Mesenchymal stem cell (in vitro differentiated cells and primary cell): ENCODE measurements at regions not wholly inside any gene's neighbourhood (a gene's known extent, or its start where the extent isn't known, plus 50 kb on each side); places are given as distances from the start of the nearest gene placed in this dataset.
A peak's percentile ranks its signal among the peaks of the same experiment; 100 is the strongest.

Source experiments
- DNase-seq: peaks from one replicate; pipeline ENCODE4 v3.0.0-alpha.2; 2013
- H2AFZ ChIP-seq: one replicate; pipeline ENCODE4 v1.6.1; 2013; ENCODE audit warnings: low read depth, mild to moderate bottlenecking, control low read depth, inconsistent platforms, low read length, moderate library complexity
- H2AK5ac ChIP-seq: 2 replicates; pipeline ENCODE4 v1.6.1; 2013; ENCODE audit warnings: low read length, moderate library complexity, mild to moderate bottlenecking, inconsistent platforms; ENCODE audit not compliant: severe bottlenecking
- H2BK120ac ChIP-seq: one replicate; pipeline ENCODE4 v1.6.1; 2013; ENCODE audit warnings: low read depth, mild to moderate bottlenecking, inconsistent platforms, low read length, moderate library complexity
- H2BK12ac ChIP-seq, 2 experiments: one replicate each; pipeline ENCODE4 v1.6.1; 2013; ENCODE audit warnings: inconsistent platforms in 2 of 2, low read length in 2 of 2, mild to moderate bottlenecking in 2 of 2, moderate library complexity in 2 of 2, control low read depth in 1 of 2
- H2BK15ac ChIP-seq: one replicate; pipeline ENCODE4 v1.6.1; 2013; ENCODE audit warnings: mild to moderate bottlenecking, low read depth, inconsistent platforms; ENCODE audit not compliant: poor library complexity, severe bottlenecking
- H2BK5ac ChIP-seq: 2 replicates; pipeline ENCODE4 v1.6.1; 2013; ENCODE audit warnings: low read depth, mild to moderate bottlenecking, low read length, control low read depth, inconsistent platforms; ENCODE audit not compliant: poor library complexity, severe bottlenecking
- H3K14ac ChIP-seq, 2 experiments: one replicate each; pipeline ENCODE4 v1.6.1; 2013; ENCODE audit warnings: inconsistent platforms in 2 of 2, low read length in 2 of 2, control low read depth in 1 of 2, mild to moderate bottlenecking in 1 of 2, moderate library complexity in 1 of 2
- H3K18ac ChIP-seq, 2 experiments: one replicate each; pipeline ENCODE4 v1.6.1; 2013; ENCODE audit warnings: inconsistent platforms in 2 of 2, low read length in 2 of 2, control low read depth in 1 of 2, low read depth in 1 of 2, mild to moderate bottlenecking in 1 of 2
- H3K23ac ChIP-seq, 2 experiments: one replicate each; pipeline ENCODE4 v1.6.1; 2013; ENCODE audit warnings: inconsistent platforms in 2 of 2, low read length in 2 of 2, mild to moderate bottlenecking in 2 of 2, moderate library complexity in 2 of 2, control low read depth in 1 of 2
- H3K27ac ChIP-seq: 2 replicates; pipeline ENCODE4 v1.5.1; 2013; ENCODE audit warnings: mild to moderate bottlenecking, moderate library complexity, low read length, control low read depth, inconsistent platforms; ENCODE audit not compliant: poor library complexity, severe bottlenecking
- H3K27me3 ChIP-seq, 2 experiments: 2 replicates each; pipeline versions ENCODE4 v1.6.1 to v1.7.0; 2013; ENCODE audit warnings: low read length in 2 of 2, mild to moderate bottlenecking in 2 of 2, moderate library complexity in 2 of 2, control low read depth in 1 of 2, inconsistent platforms in 1 of 2; ENCODE audit not compliant: control insufficient read depth in 1 of 2, insufficient read depth in 1 of 2
- H3K36me3 ChIP-seq, 2 experiments: 2 replicates each; pipeline versions ENCODE4 v1.6.1 to v1.7.0; 2013; ENCODE audit warnings: low read length in 2 of 2, control low read depth in 1 of 2, inconsistent platforms in 1 of 2, low read depth in 1 of 2, mild to moderate bottlenecking in 1 of 2; ENCODE audit not compliant: insufficient read depth in 2 of 2, control insufficient read depth in 1 of 2
- H3K4ac ChIP-seq, 2 experiments: one replicate each; pipeline ENCODE4 v1.6.1; 2013; ENCODE audit warnings: inconsistent platforms in 2 of 2, low read length in 2 of 2, mild to moderate bottlenecking in 2 of 2, moderate library complexity in 2 of 2, control low read depth in 1 of 2, low read depth in 1 of 2
- H3K4me1 ChIP-seq: 2 replicates; pipeline ENCODE4 v1.6.1; 2013; ENCODE audit warnings: low read depth, low read length, control low read depth; ENCODE audit not compliant: control insufficient read depth, insufficient read depth
- H3K4me2 ChIP-seq: 2 replicates; pipeline ENCODE4 v1.6.1; 2013; ENCODE audit warnings: low read length, mild to moderate bottlenecking, inconsistent platforms; ENCODE audit not compliant: poor library complexity, severe bottlenecking
- H3K4me3 ChIP-seq, 2 experiments: 2 replicates each; pipeline versions ENCODE4 v1.5.1 to v1.7.0; 2013; ENCODE audit warnings: low read length in 2 of 2, mild to moderate bottlenecking in 2 of 2, control low read depth in 1 of 2, low read depth in 1 of 2; ENCODE audit not compliant: insufficient read depth in 1 of 2
- H3K79me1 ChIP-seq: replicated peaks from 2 replicates; pipeline ENCODE4 v1.6.1; 2013; ENCODE audit warnings: mild to moderate bottlenecking, control low read depth, low read length, inconsistent platforms; ENCODE audit not compliant: poor library complexity, severe bottlenecking
- H3K9ac ChIP-seq: 2 replicates; pipeline ENCODE4 v1.7.0; 2013; ENCODE audit warnings: mild to moderate bottlenecking, low read length, moderate library complexity
- H3K9me3 ChIP-seq: 2 replicates; pipeline ENCODE4 v1.7.0; 2013; ENCODE audit warnings: mild to moderate bottlenecking, low read length; ENCODE audit not compliant: control insufficient read depth
- H4K8ac ChIP-seq: one replicate; pipeline ENCODE4 v1.6.1; 2013; ENCODE audit warnings: inconsistent platforms, mild to moderate bottlenecking, low read length, moderate library complexity
- H4K91ac ChIP-seq: one replicate; pipeline ENCODE4 v1.6.1; 2013; ENCODE audit warnings: mild to moderate bottlenecking, low read length, inconsistent platforms
- WGBS: methylation state at CpG from one replicate; pipeline ENCODE4 v1.1.7; 2013; ENCODE audit warnings: mixed read lengths; 5-methylcytosine and 5-hydroxymethylcytosine counted together

DNA sequence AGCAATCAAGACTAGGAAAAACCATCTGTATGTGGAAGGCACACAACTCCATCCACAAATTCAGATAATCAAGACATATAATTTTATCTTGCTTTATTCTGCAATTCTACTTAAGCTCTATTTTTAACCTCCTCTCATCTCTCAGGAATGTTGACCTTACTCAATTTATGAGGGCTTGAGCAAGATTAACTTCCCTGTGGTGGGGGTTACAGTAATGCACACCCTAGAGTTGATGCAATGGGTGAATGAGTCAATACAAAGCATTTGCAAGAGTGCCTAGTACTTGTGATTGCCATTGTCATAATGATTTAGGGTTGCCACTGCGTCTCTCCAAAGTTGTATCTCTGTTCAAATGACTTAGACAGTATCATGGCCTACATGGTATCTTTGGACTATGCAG is 1598.4 kb upstream of the TMEM132C start:
- H2BK120ac ChIP-seq: no peak overlapping the region

DNA sequence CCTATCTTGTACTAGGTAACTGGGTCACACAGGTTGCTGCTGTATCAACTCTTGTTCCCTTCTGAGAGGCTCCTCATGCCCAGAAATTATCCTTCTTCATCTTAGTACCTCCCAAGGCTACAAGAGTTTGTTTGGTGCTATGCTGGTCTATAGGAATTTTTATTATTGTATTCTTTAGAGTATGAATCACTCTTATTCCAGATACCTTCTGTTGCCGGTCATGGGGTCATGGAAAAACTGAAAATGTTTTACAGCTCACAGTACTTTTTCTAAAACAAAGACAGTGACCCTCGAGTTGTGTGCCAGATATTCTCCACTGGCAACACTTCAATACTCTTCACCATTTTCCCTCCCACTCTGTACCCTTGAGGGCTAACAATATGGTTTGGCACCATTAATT is 1598.0 kb upstream of the TMEM132C start:
- Histone ChIP-seq H3K4me3 (peak overlapping the region in 1 of 2 experiments; percentile 46), H4K8ac (no peak overlapping the region), H3K36me3 (no peaks in the 10 kb centered on the region), H3K79me1 (no peaks in the 10 kb centered on the region), H3K27ac (no peak overlapping the region), H2BK12ac (no peak overlapping the region), H3K14ac (no peak overlapping the region), H2AK5ac (no peak overlapping the region), H3K27me3 (no peaks in the 10 kb centered on the region), H3K18ac (no peak overlapping the region), H2AFZ (no peak overlapping the region), H3K4me2 (no peak overlapping the region), H3K4me1 (no peaks in the 10 kb centered on the region), H3K4ac (no peak overlapping the region), H2BK120ac (no peak overlapping the region), H3K9me3 (no peaks in the 10 kb centered on the region), H3K23ac (no peak overlapping the region), H3K9ac (peak overlapping the region; percentile 59), H4K91ac (no peak overlapping the region), H2BK15ac (no peak overlapping the region), H2BK5ac (no peak overlapping the region)
- no peak for DNase-seq
- WGBS: 36% methylated on average over 2 of the region's 2 CpGs

More for the DNA sequence above, 1598.4 kb upstream of the TMEM132C start:
- H2BK12ac ChIP-seq: no peak overlapping the region
- no peak overlapping the region for H3K23ac ChIP-seq
- no peak overlapping the region for H3K27ac ChIP-seq
- no peaks in the 10 kb centered on the region for H3K4me1 ChIP-seq
- H3K9ac ChIP-seq: peak overlapping the region; percentile 78
- DNase-seq: no peak
- H2BK15ac ChIP-seq: no peak overlapping the region
- H3K4ac ChIP-seq: no peak overlapping the region
- H3K9me3 ChIP-seq: no peaks in the 10 kb centered on the region
- no peak overlapping the region for H4K8ac ChIP-seq
- H2AK5ac ChIP-seq: no peak overlapping the region
- H3K14ac ChIP-seq: no peak overlapping the region
- H2AFZ ChIP-seq: no peak overlapping the region
- no peaks in the 10 kb centered on the region for H3K36me3 ChIP-seq
- H3K27me3 ChIP-seq: no peaks in the 10 kb centered on the region
- no peak overlapping the region for H3K4me2 ChIP-seq
- H3K18ac ChIP-seq: no peak overlapping the region
- 93% methylated on average over 1 of the region's 1 CpG for WGBS
- H3K79me1 ChIP-seq: no peaks in the 10 kb centered on the region
- peak overlapping the region in 1 of 2 experiments; percentile 63 for H3K4me3 ChIP-seq
- H2BK5ac ChIP-seq: no peak overlapping the region
- H4K91ac ChIP-seq: no peak overlapping the region

DNA sequence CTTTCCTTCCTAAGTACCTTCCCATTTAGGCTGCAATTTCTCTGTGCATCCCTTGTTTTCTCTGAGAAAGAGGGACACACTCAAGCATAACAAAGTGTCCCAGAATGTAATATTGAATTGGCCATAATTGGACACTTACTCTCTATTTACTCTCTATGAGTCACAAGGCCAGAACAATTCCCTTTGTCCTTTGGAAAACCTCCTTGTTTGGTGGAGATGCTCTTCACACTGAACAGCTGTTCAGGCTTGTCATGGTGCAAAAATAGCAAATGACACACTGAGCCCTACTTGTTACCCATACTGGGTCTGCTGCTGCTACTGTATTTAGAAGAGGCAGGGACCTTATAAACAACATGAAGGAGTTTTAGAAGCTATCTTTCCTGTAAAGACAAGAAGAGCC is 1590.5 kb upstream of the TMEM132C start:
- no peaks in the 10 kb centered on the region for H3K9me3 ChIP-seq
- H3K4me2 ChIP-seq: no peak overlapping the region
- H3K36me3 ChIP-seq: no peaks in the 10 kb centered on the region

DNA sequence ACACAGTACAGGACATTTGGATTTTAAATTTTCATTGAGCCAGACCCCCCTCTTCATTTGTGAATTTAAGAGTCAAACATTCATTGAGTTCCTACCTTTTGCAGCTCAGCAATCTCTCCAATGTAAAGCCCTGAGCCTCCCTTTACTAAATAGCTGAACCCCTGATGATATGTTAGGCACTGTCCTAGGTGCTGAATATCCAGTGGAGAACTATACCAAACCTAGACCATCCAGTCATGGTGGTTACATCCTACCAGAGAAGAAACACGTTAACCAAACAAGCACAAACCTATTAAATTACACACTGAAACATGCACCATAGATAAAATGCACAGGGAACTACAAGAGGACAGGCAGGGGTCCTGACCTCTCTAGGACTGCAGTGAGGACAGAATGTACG is 1585.3 kb upstream of the TMEM132C start:
- Histone ChIP-seq H3K4me2 (no peak overlapping the region), H3K9ac (no peak overlapping the region), H4K91ac (no peak overlapping the region), H3K79me1 (no peaks in the 10 kb centered on the region), H2BK5ac (no peak overlapping the region), H3K14ac (no peak overlapping the region), H3K4ac (no peak overlapping the region), H3K27ac (no peak overlapping the region), H2BK120ac (no peak overlapping the region), H4K8ac (no peak overlapping the region), H3K4me3 (no peak overlapping the region), H3K9me3 (no peaks in the 10 kb centered on the region), H3K36me3 (no peaks in the 10 kb centered on the region), H3K4me1 (no peaks in the 10 kb centered on the region), H3K27me3 (no peaks in the 10 kb centered on the region), H2BK12ac (no peak overlapping the region), H3K18ac (no peak overlapping the region), H2AFZ (no peak overlapping the region), H2AK5ac (no peak overlapping the region), H3K23ac (no peak overlapping the region), H2BK15ac (no peak overlapping the region)
- DNase-seq: no peak
- WGBS: 20% methylated on average over 2 of the region's 2 CpGs

More for the DNA sequence above, 1590.5 kb upstream of the TMEM132C start:
- no peak for DNase-seq
- no peak overlapping the region for H2BK120ac ChIP-seq
- H3K4me3 ChIP-seq: no peak overlapping the region
- no peak overlapping the region for H2BK12ac ChIP-seq
- H3K27me3 ChIP-seq: no peaks in the 10 kb centered on the region
- H4K8ac ChIP-seq: no peak overlapping the region
- no peak overlapping the region for H3K14ac ChIP-seq
- H3K18ac ChIP-seq: no peak overlapping the region
- H3K27ac ChIP-seq: no peak overlapping the region
- H2AK5ac ChIP-seq: no peak overlapping the region
- no peak overlapping the region for H3K23ac ChIP-seq
- H2BK15ac ChIP-seq: no peak overlapping the region
- no peak overlapping the region for H4K91ac ChIP-seq
- H2AFZ ChIP-seq: no peak overlapping the region
- no peaks in the 10 kb centered on the region for H3K79me1 ChIP-seq
- no peak overlapping the region for H3K9ac ChIP-seq
- H2BK5ac ChIP-seq: no peak overlapping the region
- no peak overlapping the region for H3K4ac ChIP-seq
- H3K4me1 ChIP-seq: no peaks in the 10 kb centered on the region
